Gastroesophageal sphincter (tissue), 3 donors: ENCODE measurements at regions not wholly inside any gene's neighbourhood (a gene's known extent, or its start where the extent isn't known, plus 50 kb on each side); places are given as distances from the start of the nearest gene placed in this dataset.

Experiments
- CTCF ChIP-seq, 4 experiments: fragments of 200-600 bp in 2 of 4; fragments of 450-650 bp in 2 of 4; sonication (generic) in 1 of 4; IDR thresholded peaks; one replicate each; pipeline ENCODE4 v1.5.1; 2017 to 2019; ENCODE audit warnings: antibody characterized with exemption in 4 of 4, mild to moderate bottlenecking in 2 of 4, moderate library complexity in 2 of 4
- EP300 ChIP-seq: sonication (generic); formaldehyde crosslinking; IDR thresholded peaks from one replicate; pipeline ENCODE4 v1.6.1; 2017; ENCODE audit warnings: antibody characterized with exemption, mild to moderate bottlenecking
- POLR2A ChIP-seq, 2 donors: fragments of 450-650 bp; IDR thresholded peaks; one replicate each; pipeline ENCODE4 v1.6.1; 2017; ENCODE audit warnings: antibody characterized with exemption in 2 of 2, mild to moderate bottlenecking in 2 of 2, moderate library complexity in 1 of 2
- POLR2AphosphoS5 ChIP-seq: sonication (generic); formaldehyde crosslinking; IDR thresholded peaks from one replicate; pipeline ENCODE4 v1.6.1; 2017; ENCODE audit warnings: antibody characterized with exemption

GRCh38 chr2:104120171-104120570 lies 733.7 kb upstream of the POU3F3 start:
- no peak for TF ChIP-seq EP300
- no peak for TF ChIP-seq CTCF (IDR thresholded peaks at IDR 0.05)
- TF ChIP-seq POLR2AphosphoS5 = no peak
- TF ChIP-seq POLR2A (IDR thresholded peaks at IDR 0.05) = no peak
